ENCODE measurements at regions not wholly inside any gene's neighbourhood (a gene's known extent, or its start where the extent isn't known, plus 50 kb on each side); places are given as distances from the start of the nearest gene placed in this dataset.

GRCh38 chr10:128414568-128414967 lies 288.3 kb upstream of the MKI67 start:
- TF ChIP-seq POLR2AphosphoS5 (IDR thresholded peaks at IDR 0.05) = no peak
- TF ChIP-seq EZH2 (IDR thresholded peaks at IDR 0.05; ENCODE audit: borderline replicate concordance, insufficient read depth, low read length, poor library complexity, severe bottlenecking) = no peak
- no peak for TF ChIP-seq CTCF (IDR thresholded peaks at IDR 0.05; ENCODE audit: poor library complexity, severe bottlenecking)
- TF ChIP-seq MXI1 (conservative IDR thresholded peaks at IDR 0.05; ENCODE audit: poor library complexity, severe bottlenecking) = no peak
